CD4-positive, alpha-beta T cell (primary cell): ENCODE measurements at regions not wholly inside any gene's neighbourhood (a gene's known extent, or its start where the extent isn't known, plus 50 kb on each side); places are given as distances from the start of the nearest gene placed in this dataset.
"Not testable (repeated sequence)": the region's sequence is repeated elsewhere in the genome, so short reads cannot be mapped to it uniquely, and the experiment has no call there.

Experiments used
- ATAC-seq: fragments of 200-7000 bp; cut with Tn5 transposase; one replicate; pipeline ENCODE4 v1.10.0; 2022; ENCODE audit warnings: mild to moderate bottlenecking; ENCODE audit not compliant: poor library complexity
- CTCF ChIA-PET: fragments of 350-600 bp; sonication (Branson Sonifier 250); formaldehyde crosslinking; loops from one replicate; lab custom pipeline; 2021; ENCODE audit warnings: antibody characterized with exemption, inconsistent platforms; lab: Charles Lee
- POLR2A ChIA-PET: fragments of 350-600 bp; sonication (Branson Sonifier 250); formaldehyde crosslinking; loops from one replicate; lab custom pipeline; 2021; ENCODE audit warnings: antibody characterized with exemption, inconsistent platforms; lab: Charles Lee
- DNase-seq, 14 experiments: peaks; one replicate each; pipeline ENCODE4 v3.0.0-alpha.2; 2013 to 2020; ENCODE audit warnings: mixed read lengths in 2 of 14
- H3K27ac ChIP-seq, 2 donors: one replicate each; pipeline versions ENCODE4 v1.5.1 to v1.7.0; 2013; ENCODE audit warnings: low read length in 2 of 2, low read depth in 1 of 2, mild to moderate bottlenecking in 1 of 2
- H3K27me3 ChIP-seq, 2 experiments: 1 replicate in 1 of 2; 2 replicates in 1 of 2; pipeline versions ENCODE4 v1.6.1 to v1.7.0; 2013; ENCODE audit warnings: low read length in 2 of 2, control low read depth in 1 of 2, mild to moderate bottlenecking in 1 of 2, moderate library complexity in 1 of 2; ENCODE audit not compliant: insufficient read depth in 2 of 2, control insufficient read depth in 1 of 2
- H3K36me3 ChIP-seq: one replicate; pipeline ENCODE4 v1.6.1; 2013; ENCODE audit warnings: low read length, control low read depth; ENCODE audit not compliant: insufficient read depth
- H3K4me1 ChIP-seq: one replicate; pipeline ENCODE4 v1.6.1; 2013; ENCODE audit warnings: low read length, control low read depth; ENCODE audit not compliant: insufficient read depth
- H3K4me3 ChIP-seq: one replicate; pipeline ENCODE4 v1.5.1; 2013; ENCODE audit warnings: mild to moderate bottlenecking, low read length, moderate library complexity
- H3K9me3 ChIP-seq, 2 experiments: 1 replicate in 1 of 2; 2 replicates in 1 of 2; pipeline versions ENCODE4 v1.6.1 to v1.7.0; 2013; ENCODE audit warnings: low read length in 2 of 2, mild to moderate bottlenecking in 2 of 2, control low read depth in 1 of 2, moderate library complexity in 1 of 2; ENCODE audit not compliant: control insufficient read depth in 1 of 2, insufficient read depth in 1 of 2
- H3K27ac Mint-ChIP-seq: one replicate; pipeline ENCODE4 v1.8.0; 2020; ENCODE audit warnings: mixed read lengths
- H3K27me3 Mint-ChIP-seq: one replicate; pipeline ENCODE4 v1.8.0; 2021; ENCODE audit warnings: mixed read lengths
- H3K36me3 Mint-ChIP-seq: one replicate; pipeline ENCODE4 v1.8.0; 2021; ENCODE audit warnings: low read depth, mixed read lengths
- H3K4me1 Mint-ChIP-seq: one replicate; pipeline ENCODE4 v1.8.0; 2021; ENCODE audit warnings: low read depth, mixed read lengths
- H3K4me3 Mint-ChIP-seq: one replicate; pipeline ENCODE4 v1.8.0; 2020; ENCODE audit warnings: mild to moderate bottlenecking, mixed read lengths
- H3K9me3 Mint-ChIP-seq: one replicate; pipeline ENCODE4 v1.8.0; 2020; ENCODE audit warnings: mixed read lengths
- intact Hi-C, 2 experiments: fragments of 100-400 bp; cut with DNase I in 1 of 2; cut with micrococcal nuclease in 1 of 2; formaldehyde crosslinking; loops; one replicate each; pipeline versions ENCODE4 v1.15.1 to v1.9.0; 2023 to 2025; cut with DNase I, micrococcal nuclease
- TF ChIP-seq, protein P1 (sequence below): fragments of 200-600 bp; IDR thresholded peaks from one replicate; pipeline ENCODE4 v1.8.0; 2022; ENCODE audit warnings: antibody characterized with exemption, mild to moderate bottlenecking

GRCh38 chr4:159925770-159926169, 822.9 kb downstream of the RAPGEF2 start:
- H3K27ac ChIP-seq: no peak overlapping the region
- Mint-ChIP-seq H3K27ac (no peak overlapping the region), H3K4me1 (no peaks in the 10 kb centered on the region), H3K27me3 (no peaks in the 10 kb centered on the region), H3K36me3 (no peaks in the 10 kb centered on the region), H3K4me3 (no peak overlapping the region), H3K9me3 (peaks cover 10% of the 10 kb centered on the region)
- ChIA-PET CTCF (no interaction called here), POLR2A (no interaction called here)
- DNase-seq: no peak
- no peak for ATAC-seq
- peaks cover 9 to 22% of the 10 kb centered on the region in 2 experiments for H3K9me3 ChIP-seq
- H3K27me3 ChIP-seq: no peaks in the 10 kb centered on the region
- no peaks in the 10 kb centered on the region for H3K36me3 ChIP-seq
- H3K4me3 ChIP-seq: no peak overlapping the region
- intact Hi-C loops: no loop called here
- TF ChIP-seq, protein P1, sequence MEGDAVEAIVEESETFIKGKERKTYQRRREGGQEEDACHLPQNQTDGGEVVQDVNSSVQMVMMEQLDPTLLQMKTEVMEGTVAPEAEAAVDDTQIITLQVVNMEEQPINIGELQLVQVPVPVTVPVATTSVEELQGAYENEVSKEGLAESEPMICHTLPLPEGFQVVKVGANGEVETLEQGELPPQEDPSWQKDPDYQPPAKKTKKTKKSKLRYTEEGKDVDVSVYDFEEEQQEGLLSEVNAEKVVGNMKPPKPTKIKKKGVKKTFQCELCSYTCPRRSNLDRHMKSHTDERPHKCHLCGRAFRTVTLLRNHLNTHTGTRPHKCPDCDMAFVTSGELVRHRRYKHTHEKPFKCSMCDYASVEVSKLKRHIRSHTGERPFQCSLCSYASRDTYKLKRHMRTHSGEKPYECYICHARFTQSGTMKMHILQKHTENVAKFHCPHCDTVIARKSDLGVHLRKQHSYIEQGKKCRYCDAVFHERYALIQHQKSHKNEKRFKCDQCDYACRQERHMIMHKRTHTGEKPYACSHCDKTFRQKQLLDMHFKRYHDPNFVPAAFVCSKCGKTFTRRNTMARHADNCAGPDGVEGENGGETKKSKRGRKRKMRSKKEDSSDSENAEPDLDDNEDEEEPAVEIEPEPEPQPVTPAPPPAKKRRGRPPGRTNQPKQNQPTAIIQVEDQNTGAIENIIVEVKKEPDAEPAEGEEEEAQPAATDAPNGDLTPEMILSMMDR: no peak
- no peaks in the 10 kb centered on the region for H3K4me1 ChIP-seq

- intact Hi-C loops: no loop called here
- ATAC-seq (no peak), DNase-seq (no peak)
- H3K4me1 Mint-ChIP-seq: no peaks in the 10 kb centered on the region
- TF ChIP-seq, protein P1: no peak
- H3K36me3 Mint-ChIP-seq: no peaks in the 10 kb centered on the region
- H3K4me1 ChIP-seq: no peaks in the 10 kb centered on the region
- no peaks in the 10 kb centered on the region for H3K36me3 ChIP-seq
- ChIA-PET POLR2A (no interaction called here), CTCF (no interaction called here)
- no peak overlapping the region for H3K27ac Mint-ChIP-seq
- peaks cover 9 to 22% of the 10 kb centered on the region in 2 experiments for H3K9me3 ChIP-seq
- no peak overlapping the region for H3K4me3 Mint-ChIP-seq
- H3K27ac ChIP-seq: no peak overlapping the region
- H3K27me3 Mint-ChIP-seq: no peaks in the 10 kb centered on the region
- H3K9me3 Mint-ChIP-seq: peaks cover 10% of the 10 kb centered on the region
- no peaks in the 10 kb centered on the region for H3K27me3 ChIP-seq
- H3K4me3 ChIP-seq: no peak overlapping the region
These were observed 824.0 kb downstream of the RAPGEF2 start for GRCh38 chr4:159926871-159927270.

GRCh38 chr4:159927781-159928180, 824.9 kb downstream of the RAPGEF2 start:
- CTCF ChIA-PET: no interaction called here

GRCh38 chr4:159934602-159935001, 831.7 kb downstream of the RAPGEF2 start:
- H3K9me3 ChIP-seq, CTCF ChIA-PET, ATAC-seq, H3K4me1 Mint-ChIP-seq, H3K4me1 ChIP-seq, H3K4me3 ChIP-seq, H3K27me3 ChIP-seq, H3K9me3 Mint-ChIP-seq, POLR2A ChIA-PET, H3K4me3 Mint-ChIP-seq, H3K36me3 Mint-ChIP-seq, H3K36me3 ChIP-seq, intact Hi-C loops, H3K27me3 Mint-ChIP-seq, DNase-seq, H3K27ac Mint-ChIP-seq, H3K27ac ChIP-seq: not testable (repeated sequence)

More at GRCh38 chr4:159927781-159928180, 824.9 kb downstream of the RAPGEF2 start:
- TF ChIP-seq, protein P1: no peak
- no peak overlapping the region for H3K4me3 ChIP-seq
- H3K4me1 ChIP-seq: no peaks in the 10 kb centered on the region
- ATAC-seq (no peak), DNase-seq (no peak)
- H3K9me3 ChIP-seq: peaks cover 9 to 22% of the 10 kb centered on the region in 2 experiments
- no peak overlapping the region for H3K27ac ChIP-seq
- Mint-ChIP-seq H3K4me1 (no peaks in the 10 kb centered on the region), H3K9me3 (peaks cover 10% of the 10 kb centered on the region), H3K4me3 (no peak overlapping the region), H3K27me3 (no peaks in the 10 kb centered on the region), H3K27ac (no peak overlapping the region), H3K36me3 (no peaks in the 10 kb centered on the region)
- POLR2A ChIA-PET: no interaction called here
- no peaks in the 10 kb centered on the region for H3K27me3 ChIP-seq
- intact Hi-C loops: no loop called here
- no peaks in the 10 kb centered on the region for H3K36me3 ChIP-seq
